ENCODE measurements at regions not wholly inside any gene's neighbourhood (a gene's known extent, or its start where the extent isn't known, plus 50 kb on each side); places are given as distances from the start of the nearest gene placed in this dataset.

DNA sequence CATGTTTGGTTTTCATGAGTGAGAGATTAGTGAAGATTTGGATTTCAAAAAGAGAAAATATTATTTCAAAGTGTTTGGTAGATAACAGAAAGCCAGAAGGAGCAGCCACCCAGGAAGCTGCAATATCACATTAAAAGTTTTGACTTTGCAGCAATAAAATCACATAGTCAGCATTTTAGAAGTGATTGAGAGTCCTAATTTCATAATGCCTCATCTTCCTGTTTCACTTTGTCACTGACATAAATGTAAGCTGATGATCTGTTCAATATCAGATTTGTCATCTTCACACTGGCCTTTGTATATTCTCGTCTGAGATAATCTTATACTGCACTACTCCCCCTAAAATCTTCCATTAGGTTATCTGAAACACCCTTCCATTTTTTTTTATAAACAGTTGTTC, 690.5 kb downstream of the ADCYAP1 start:
- Histone ChIP-seq H3K79me2 (ENCODE audit: insufficient read depth) (no peaks in the 10 kb centered on the region), H3K27me3 (replicated peaks; ENCODE audit: insufficient read depth) (no peaks in the 10 kb centered on the region), H3K4me2 (ENCODE audit: unreplicated experiment) (no peak overlapping the region), H3K9ac (no peak overlapping the region), H3K9me2 (ENCODE audit: insufficient read depth) (no peaks in the 10 kb centered on the region), H2AFZ (no peak overlapping the region), H3K36me3 (ENCODE audit: low read depth) (no peaks in the 10 kb centered on the region), H3F3A (ENCODE audit: insufficient read depth) (no peaks in the 10 kb centered on the region), H3K4me1 (ENCODE audit: insufficient read depth) (no peaks in the 10 kb centered on the region), H3K9me3 (ENCODE audit: low read depth) (no peaks in the 10 kb centered on the region), H3K27ac (no peak overlapping the region), H3K4me3 (no peak overlapping the region), H4K20me1 (ENCODE audit: insufficient read depth) (no peaks in the 10 kb centered on the region)
- WGBS, 2 experiments (ENCODE audit: low coverage in 1 of 2, low lambda C conversion rate in 2 of 2, missing lambda C conversion rate in 2 of 2): 0% methylated on average over 1 of the region's 1 CpG
- TF ChIP-seq EZH2 (IDR thresholded peaks at IDR 0.05; ENCODE audit: insufficient read depth, poor library complexity, severe bottlenecking): no peak
- TF ChIP-seq EZH2phosphoT487 (IDR thresholded peaks at IDR 0.05; ENCODE audit: insufficient read depth, low read depth): no peak
- in situ Hi-C loops (cut with MboI): loop anchor here (25.0 kb wide), 1 partner anchor 942 kb away; no protein-coding TSS in a partner anchor
- no peak for DNase-seq

DNA sequence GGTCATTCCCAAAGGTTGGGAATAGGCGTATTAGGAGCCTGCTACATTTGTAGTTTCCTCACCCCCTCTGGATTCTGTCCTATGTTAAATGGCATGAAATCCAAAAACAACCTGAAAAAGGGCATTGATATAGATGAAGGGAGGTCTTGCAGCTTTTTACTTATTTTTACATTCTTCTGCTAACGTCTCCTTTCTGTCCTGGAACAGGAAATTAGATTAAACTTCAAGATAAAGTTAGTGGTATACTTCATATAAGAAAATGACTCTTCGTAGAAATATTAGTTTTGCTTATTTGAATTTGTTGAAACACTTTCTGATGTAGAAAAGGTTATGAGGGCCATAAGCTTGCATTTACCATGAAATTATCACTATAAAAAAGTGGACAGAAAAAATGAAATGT, 694.5 kb downstream of the ADCYAP1 start:
- Histone ChIP-seq H3F3A (ENCODE audit: insufficient read depth) (no peaks in the 10 kb centered on the region), H3K79me2 (ENCODE audit: insufficient read depth) (no peaks in the 10 kb centered on the region), H3K36me3 (ENCODE audit: low read depth) (no peaks in the 10 kb centered on the region), H3K4me1 (ENCODE audit: insufficient read depth) (no peaks in the 10 kb centered on the region), H3K9me3 (ENCODE audit: low read depth) (no peaks in the 10 kb centered on the region), H3K27me3 (replicated peaks; ENCODE audit: insufficient read depth) (no peaks in the 10 kb centered on the region), H2AFZ (no peak overlapping the region), H3K4me2 (ENCODE audit: unreplicated experiment) (no peak overlapping the region), H3K4me3 (no peak overlapping the region), H3K9me2 (ENCODE audit: insufficient read depth) (no peaks in the 10 kb centered on the region), H3K9ac (no peak overlapping the region), H4K20me1 (ENCODE audit: insufficient read depth) (no peaks in the 10 kb centered on the region), H3K27ac (no peak overlapping the region)
- in situ Hi-C loops (cut with MboI): loop anchor here (25.0 kb wide), 1 partner anchor 938 kb away; no protein-coding TSS in a partner anchor
- no peak for TF ChIP-seq EZH2 (IDR thresholded peaks at IDR 0.05; ENCODE audit: insufficient read depth, poor library complexity, severe bottlenecking)
- TF ChIP-seq EZH2phosphoT487 (IDR thresholded peaks at IDR 0.05; ENCODE audit: insufficient read depth, low read depth): no peak
- DNase-seq: no peak
- WGBS, 2 experiments (ENCODE audit: low coverage in 1 of 2, low lambda C conversion rate in 2 of 2, missing lambda C conversion rate in 2 of 2): 12 to 20% methylated on average over 3 of the region's 3 CpGs

DNA sequence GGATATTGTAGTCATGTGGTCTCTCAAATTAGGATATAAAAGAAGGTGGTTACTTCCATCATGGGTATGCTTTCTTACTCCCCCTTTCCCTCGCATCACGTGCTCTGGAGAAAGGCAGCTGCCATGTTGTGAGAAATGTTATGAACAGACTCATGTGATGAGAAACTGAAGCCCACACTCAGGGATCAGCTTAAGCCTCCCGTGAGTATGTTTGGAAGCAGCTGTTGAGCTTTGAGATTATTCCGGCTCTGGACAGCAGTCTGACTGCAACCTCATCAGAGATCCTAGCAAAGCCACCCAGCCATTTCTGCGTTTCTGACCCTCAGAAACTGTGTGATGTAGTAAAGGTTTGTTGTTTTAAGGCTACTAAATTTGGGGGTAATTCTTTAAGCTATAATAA, 700.1 kb downstream of the ADCYAP1 start:
- in situ Hi-C loops (cut with MboI): no loop called here

GRCh38 chr18:1618364-1618763, 713.7 kb downstream of the ADCYAP1 start:
- 12 to 15% methylated on average over 3 of the region's 3 CpGs for WGBS, 2 experiments (ENCODE audit: low coverage in 1 of 2, low lambda C conversion rate in 2 of 2, missing lambda C conversion rate in 2 of 2)
- Histone ChIP-seq H3K4me3 (no peak overlapping the region), H3K27ac (no peak overlapping the region), H4K20me1 (ENCODE audit: insufficient read depth) (no peaks in the 10 kb centered on the region), H3K9ac (no peak overlapping the region), H3K9me3 (ENCODE audit: low read depth) (no peaks in the 10 kb centered on the region), H3K4me1 (ENCODE audit: insufficient read depth) (no peaks in the 10 kb centered on the region), H3K36me3 (ENCODE audit: low read depth) (no peaks in the 10 kb centered on the region), H3K27me3 (replicated peaks; ENCODE audit: insufficient read depth) (no peaks in the 10 kb centered on the region), H3K9me2 (ENCODE audit: insufficient read depth) (no peaks in the 10 kb centered on the region), H3K4me2 (ENCODE audit: unreplicated experiment) (no peak overlapping the region), H3F3A (ENCODE audit: insufficient read depth) (no peaks in the 10 kb centered on the region), H3K79me2 (ENCODE audit: insufficient read depth) (no peaks in the 10 kb centered on the region), H2AFZ (no peak overlapping the region)
- in situ Hi-C loops (cut with MboI): no loop called here
- no peak for TF ChIP-seq EZH2 (IDR thresholded peaks at IDR 0.05; ENCODE audit: insufficient read depth, poor library complexity, severe bottlenecking)
- no peak for TF ChIP-seq EZH2phosphoT487 (IDR thresholded peaks at IDR 0.05; ENCODE audit: insufficient read depth, low read depth)
- DNase-seq: no peak

More for the DNA sequence above, 700.1 kb downstream of the ADCYAP1 start:
- Histone ChIP-seq H3K9ac (no peak overlapping the region), H3F3A (ENCODE audit: insufficient read depth) (no peaks in the 10 kb centered on the region), H3K4me1 (ENCODE audit: insufficient read depth) (no peaks in the 10 kb centered on the region), H3K36me3 (ENCODE audit: low read depth) (no peaks in the 10 kb centered on the region), H2AFZ (no peak overlapping the region), H3K27ac (no peak overlapping the region), H3K79me2 (ENCODE audit: insufficient read depth) (no peaks in the 10 kb centered on the region), H4K20me1 (ENCODE audit: insufficient read depth) (no peaks in the 10 kb centered on the region), H3K27me3 (replicated peaks; ENCODE audit: insufficient read depth) (no peaks in the 10 kb centered on the region), H3K9me3 (ENCODE audit: low read depth) (no peaks in the 10 kb centered on the region), H3K9me2 (ENCODE audit: insufficient read depth) (no peaks in the 10 kb centered on the region), H3K4me2 (ENCODE audit: unreplicated experiment) (no peak overlapping the region), H3K4me3 (no peak overlapping the region)
- TF ChIP-seq EZH2 (IDR thresholded peaks at IDR 0.05; ENCODE audit: insufficient read depth, poor library complexity, severe bottlenecking): no peak
- TF ChIP-seq EZH2phosphoT487 (IDR thresholded peaks at IDR 0.05; ENCODE audit: insufficient read depth, low read depth): no peak
- 25 to 31% methylated on average over 5 of the region's 5 CpGs for WGBS, 2 experiments (ENCODE audit: low coverage in 1 of 2, low lambda C conversion rate in 2 of 2, missing lambda C conversion rate in 2 of 2)
- no peak for DNase-seq

DNA sequence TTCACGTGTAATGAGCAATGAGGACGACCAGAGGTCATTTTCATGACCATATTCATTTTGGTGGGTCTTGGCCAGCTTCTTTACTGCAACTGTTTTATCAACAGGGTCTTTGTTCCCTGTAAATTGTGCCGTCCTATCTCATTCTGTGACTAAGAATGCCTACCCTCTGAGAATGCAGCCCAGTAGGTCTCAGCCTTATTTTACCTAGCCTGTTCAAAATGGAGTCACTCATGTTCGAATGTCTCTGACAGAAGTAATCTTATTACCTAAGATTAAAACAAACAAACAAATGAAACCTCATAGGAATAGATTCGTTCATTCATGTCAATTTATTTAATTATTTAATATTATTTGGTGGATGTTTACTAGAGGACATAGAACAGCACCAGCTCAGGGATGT, 714.8 kb downstream of the ADCYAP1 start:
- Histone ChIP-seq H3K4me3 (no peak overlapping the region), H2AFZ (no peak overlapping the region), H3K79me2 (ENCODE audit: insufficient read depth) (no peaks in the 10 kb centered on the region), H3K9ac (no peak overlapping the region), H3K4me1 (ENCODE audit: insufficient read depth) (no peaks in the 10 kb centered on the region), H3K4me2 (ENCODE audit: unreplicated experiment) (no peak overlapping the region), H3K36me3 (ENCODE audit: low read depth) (no peaks in the 10 kb centered on the region), H3K27ac (no peak overlapping the region), H3K27me3 (replicated peaks; ENCODE audit: insufficient read depth) (no peaks in the 10 kb centered on the region), H3K9me2 (ENCODE audit: insufficient read depth) (no peaks in the 10 kb centered on the region), H4K20me1 (ENCODE audit: insufficient read depth) (no peaks in the 10 kb centered on the region), H3F3A (ENCODE audit: insufficient read depth) (no peaks in the 10 kb centered on the region), H3K9me3 (ENCODE audit: low read depth) (no peaks in the 10 kb centered on the region)
- 7 to 9% methylated on average over 5 of the region's 5 CpGs for WGBS, 2 experiments (ENCODE audit: low coverage in 1 of 2, low lambda C conversion rate in 2 of 2, missing lambda C conversion rate in 2 of 2)
- in situ Hi-C loops (cut with MboI): no loop called here
- DNase-seq: no peak
- no peak for TF ChIP-seq EZH2phosphoT487 (IDR thresholded peaks at IDR 0.05; ENCODE audit: insufficient read depth, low read depth)
- no peak for TF ChIP-seq EZH2 (IDR thresholded peaks at IDR 0.05; ENCODE audit: insufficient read depth, poor library complexity, severe bottlenecking)
